ENCODE measurements at regions not wholly inside any gene's neighbourhood (a gene's known extent, or its start where the extent isn't known, plus 50 kb on each side); places are given as distances from the start of the nearest gene placed in this dataset.

DNA sequence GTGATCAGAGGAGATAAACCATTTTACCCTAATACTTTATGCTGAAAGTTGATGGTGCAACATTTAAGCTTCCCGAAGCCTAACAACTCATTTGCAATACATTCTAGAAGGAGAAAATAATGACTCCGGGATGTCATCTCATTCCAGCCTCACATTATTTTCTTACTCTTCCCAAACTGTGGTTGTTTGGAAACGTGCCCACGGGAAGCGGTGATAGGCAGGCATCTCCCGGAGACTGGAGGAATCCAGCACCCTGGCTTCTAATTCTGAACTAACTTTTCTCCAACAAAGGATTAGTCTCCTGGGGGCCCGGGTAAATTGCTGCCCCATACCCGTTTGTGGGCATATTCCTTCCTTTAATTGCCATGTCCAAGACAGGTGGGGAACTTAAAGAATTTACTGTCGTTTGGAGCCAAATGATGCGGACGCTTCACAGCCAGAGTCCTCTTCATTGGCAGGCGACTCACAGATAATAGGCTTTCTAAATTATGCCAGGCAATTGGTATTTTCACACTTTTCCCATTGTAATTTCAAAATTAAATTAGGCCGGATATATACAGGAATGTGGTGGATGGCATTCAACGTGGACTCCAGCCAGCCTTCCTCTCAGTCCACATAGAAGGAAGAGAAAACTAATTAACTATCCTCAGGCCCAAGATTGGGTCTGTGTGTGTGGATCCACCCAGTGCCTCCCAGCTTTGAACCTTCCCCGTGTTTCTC, 278.1 kb downstream of the AJAP1 start:
- DNase-seq = no peak
- H3K9me3 ChIP-seq = no peaks in the 10 kb centered on the region

DNA sequence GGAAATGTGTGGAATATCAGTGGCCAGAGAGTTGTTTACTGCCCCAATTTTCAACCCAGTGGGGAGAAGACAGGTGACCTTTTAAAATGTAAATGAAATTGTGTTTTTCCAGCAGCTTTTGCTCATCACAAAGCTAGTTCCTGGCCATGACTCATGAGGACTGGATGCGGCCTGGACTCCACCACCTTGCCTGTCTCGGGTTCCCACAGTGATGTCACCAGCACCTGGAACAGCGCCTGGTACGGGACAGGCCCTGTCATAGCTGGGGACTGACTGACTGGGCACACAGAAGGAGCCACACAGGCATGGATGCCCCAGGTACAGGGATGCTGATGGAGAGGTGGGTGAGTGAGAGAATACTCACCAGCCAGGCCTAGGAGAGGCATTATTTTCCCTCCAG, 277.1 kb downstream of the AJAP1 start:
- Histone ChIP-seq H3K4me1 (peaks cover 0 to 5% (median 0%) of the 10 kb centered on the region in 12 donors), H3K36me3 (no peaks in the 10 kb centered on the region), H3K27ac (no peak overlapping the region), H3K27me3 (peaks cover 0 to 7% (median 0%) of the 10 kb centered on the region in 9 donors), H3K4me3 (no peak overlapping the region), H3K9me3 (no peaks in the 10 kb centered on the region)
- DNase-seq (no peak), ATAC-seq (no peak)
- TF ChIP-seq POLR2A (IDR thresholded peaks at IDR 0.05) = no peak
- intact Hi-C loops (cut with DNase I) = no loop called here
- WGBS, 4 donors = 50 to 63% (median 54%) methylated on average over 4 of the region's 4 CpGs

More for the DNA sequence above, 278.1 kb downstream of the AJAP1 start:
- Histone ChIP-seq H3K27me3 (peaks cover 0 to 7% (median 0%) of the 10 kb centered on the region in 9 donors), H3K27ac (no peak overlapping the region), H3K4me3 (no peak overlapping the region), H3K4me1 (peaks cover 0 to 5% (median 0%) of the 10 kb centered on the region in 12 donors), H3K36me3 (no peaks in the 10 kb centered on the region)
- no peak for ATAC-seq
- TF ChIP-seq, protein P1, sequence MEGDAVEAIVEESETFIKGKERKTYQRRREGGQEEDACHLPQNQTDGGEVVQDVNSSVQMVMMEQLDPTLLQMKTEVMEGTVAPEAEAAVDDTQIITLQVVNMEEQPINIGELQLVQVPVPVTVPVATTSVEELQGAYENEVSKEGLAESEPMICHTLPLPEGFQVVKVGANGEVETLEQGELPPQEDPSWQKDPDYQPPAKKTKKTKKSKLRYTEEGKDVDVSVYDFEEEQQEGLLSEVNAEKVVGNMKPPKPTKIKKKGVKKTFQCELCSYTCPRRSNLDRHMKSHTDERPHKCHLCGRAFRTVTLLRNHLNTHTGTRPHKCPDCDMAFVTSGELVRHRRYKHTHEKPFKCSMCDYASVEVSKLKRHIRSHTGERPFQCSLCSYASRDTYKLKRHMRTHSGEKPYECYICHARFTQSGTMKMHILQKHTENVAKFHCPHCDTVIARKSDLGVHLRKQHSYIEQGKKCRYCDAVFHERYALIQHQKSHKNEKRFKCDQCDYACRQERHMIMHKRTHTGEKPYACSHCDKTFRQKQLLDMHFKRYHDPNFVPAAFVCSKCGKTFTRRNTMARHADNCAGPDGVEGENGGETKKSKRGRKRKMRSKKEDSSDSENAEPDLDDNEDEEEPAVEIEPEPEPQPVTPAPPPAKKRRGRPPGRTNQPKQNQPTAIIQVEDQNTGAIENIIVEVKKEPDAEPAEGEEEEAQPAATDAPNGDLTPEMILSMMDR (IDR thresholded peaks at IDR 0.05) = no peak
- no peak for TF ChIP-seq POLR2A (IDR thresholded peaks at IDR 0.05)
- intact Hi-C loops (cut with DNase I) = no loop called here
- WGBS, 4 donors = 74 to 85% (median 79%) methylated on average over 15 of the region's 15 CpGs

DNA sequence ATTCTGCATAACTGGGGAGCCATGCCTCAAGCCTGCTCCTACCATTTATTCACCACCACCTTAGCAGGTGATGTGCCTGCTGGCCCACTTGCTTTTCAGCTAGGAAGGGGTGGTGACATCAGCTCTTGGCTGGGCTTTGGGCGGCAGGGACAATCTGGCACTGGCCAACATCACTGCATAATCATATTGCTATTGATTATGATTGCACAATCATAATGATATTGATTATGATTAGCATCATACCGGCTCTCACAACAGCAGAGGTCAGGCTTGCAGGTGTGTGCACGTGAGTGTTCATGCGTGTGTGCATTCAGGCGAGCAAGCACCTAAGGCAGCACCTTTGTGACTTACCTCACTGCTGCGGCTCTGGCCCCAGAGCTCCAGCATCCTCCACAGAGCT, 273.8 kb downstream of the AJAP1 start:
- no peak overlapping the region for H3K4me3 ChIP-seq
- H3K27me3 ChIP-seq = peaks cover 0 to 7% (median 0%) of the 10 kb centered on the region in 9 donors
- H3K9me3 ChIP-seq = no peaks in the 10 kb centered on the region
- ATAC-seq (no peak), DNase-seq (no peak)
- peaks cover 0 to 5% (median 0%) of the 10 kb centered on the region in 12 donors for H3K4me1 ChIP-seq
- no peaks in the 10 kb centered on the region for H3K36me3 ChIP-seq
- 80 to 88% (median 87%) methylated on average over 1 to 6 of the region's 6 CpGs for WGBS, 4 donors
- intact Hi-C loops (cut with DNase I) = no loop called here
- no peak overlapping the region for H3K27ac ChIP-seq
- TF ChIP-seq, protein P1 (IDR thresholded peaks at IDR 0.05) = no peak
- TF ChIP-seq POLR2A (IDR thresholded peaks at IDR 0.05) = no peak

DNA sequence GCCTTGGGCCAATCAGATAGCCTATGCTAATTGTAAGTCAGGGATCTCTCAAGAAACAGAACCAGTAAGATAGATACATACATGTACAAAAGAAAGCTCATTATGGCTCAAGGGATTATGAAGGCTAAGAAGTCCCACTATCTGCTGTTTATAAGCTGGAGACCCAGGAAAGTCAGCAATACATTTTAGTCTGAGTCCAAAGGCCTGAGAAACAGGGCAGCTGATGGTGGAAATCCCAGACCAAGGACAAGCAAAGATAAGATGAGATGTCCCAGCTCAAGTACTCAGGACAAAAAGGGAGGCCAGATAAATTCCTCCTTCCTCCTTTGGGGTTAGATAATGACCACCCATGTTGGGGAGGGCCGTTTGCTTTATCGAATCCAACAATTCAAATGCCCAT, 269.9 kb downstream of the AJAP1 start:
- Histone ChIP-seq H3K27ac (no peak overlapping the region), H3K27me3 (peaks cover 0 to 3% (median 0%) of the 10 kb centered on the region in 9 donors), H3K4me3 (no peak overlapping the region), H3K4me1 (no peaks in the 10 kb centered on the region), H3K9me3 (peaks cover 0 to 4% (median 0%) of the 10 kb centered on the region in 12 donors), H3K36me3 (no peaks in the 10 kb centered on the region)
- no peak for DNase-seq
- intact Hi-C loops (cut with DNase I) = no loop called here
- ATAC-seq = no peak
- 50 to 56% (median 53%) methylated on average over 2 of the region's 2 CpGs for WGBS, 4 donors
- TF ChIP-seq POLR2A (IDR thresholded peaks at IDR 0.05) = no peak
- TF ChIP-seq, protein P1 (IDR thresholded peaks at IDR 0.05) = no peak

Data from heart left ventricle (tissue), 16 donors.